DND-41 (cell line): ENCODE measurements at regions not wholly inside any gene's neighbourhood (a gene's known extent, or its start where the extent isn't known, plus 50 kb on each side); places are given as distances from the start of the nearest gene placed in this dataset.

Experiments
- CTCF ChIP-seq: IDR thresholded peaks from 2 replicates; pipeline ENCODE4 v1.5.1; 2012; ENCODE audit warnings: borderline replicate concordance, low read length, moderate library complexity, mild to moderate bottlenecking; ENCODE audit not compliant: poor library complexity, severe bottlenecking; ENCODE audit errors: extremely low read depth
- EZH2 ChIP-seq: IDR thresholded peaks from 3 replicates; pipeline ENCODE4 v1.6.1; 2012; ENCODE audit warnings: borderline replicate concordance, low read depth, mild to moderate bottlenecking, moderate library complexity, low read length, inconsistent platforms; ENCODE audit not compliant: severe bottlenecking

DNA sequence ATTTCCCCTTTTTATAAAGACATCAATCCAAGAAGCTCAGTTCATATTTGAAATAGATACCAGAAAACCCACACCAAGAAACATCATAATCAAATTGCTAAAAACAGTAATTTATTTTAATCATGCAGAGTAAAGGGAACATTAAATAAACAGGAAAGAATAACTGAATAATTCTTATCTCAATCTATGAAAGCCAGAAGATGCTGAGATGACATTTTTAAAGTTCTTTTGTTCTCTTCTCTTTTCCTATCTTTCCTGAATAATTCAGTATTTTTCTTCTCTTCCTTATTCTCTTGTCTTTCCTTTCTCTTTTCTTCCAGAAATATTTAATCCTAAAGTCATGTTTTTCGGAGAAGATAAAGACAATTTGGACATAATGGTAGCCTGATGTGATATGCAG lies 259.0 kb upstream of the OPRM1 start:
- TF ChIP-seq EZH2, result no peak
- TF ChIP-seq CTCF, result no peak
